ENCODE measurements at regions not wholly inside any gene's neighbourhood (a gene's known extent, or its start where the extent isn't known, plus 50 kb on each side); places are given as distances from the start of the nearest gene placed in this dataset.
"Not testable (repeated sequence)": the region's sequence is repeated elsewhere in the genome, so short reads cannot be mapped to it uniquely, and the experiment has no call there.

- Histone ChIP-seq H3K27ac (ENCODE audit: low read depth, low read length, poor library complexity, severe bottlenecking) (no peak overlapping the region), H3K36me3 (ENCODE audit: insufficient read depth, low read length) (no peaks in the 10 kb centered on the region), H3K9me2 (ENCODE audit: low read depth, low read length) (no peaks in the 10 kb centered on the region), H3K79me2 (ENCODE audit: insufficient read depth, low read length) (no peaks in the 10 kb centered on the region), H3K9ac (ENCODE audit: low read length) (no peak overlapping the region), H3F3A (ENCODE audit: insufficient read depth, low read length) (no peaks in the 10 kb centered on the region), H3K27me3 (ENCODE audit: insufficient read depth, low read length) (no peaks in the 10 kb centered on the region), H3K9me3 (ENCODE audit: low read length) (no peaks in the 10 kb centered on the region), H2AFZ (ENCODE audit: low read length) (no peak overlapping the region), H4K20me1 (ENCODE audit: insufficient read depth, low read length) (no peaks in the 10 kb centered on the region), H3K4me1 (ENCODE audit: insufficient read depth, low read length, severe bottlenecking) (no peaks in the 10 kb centered on the region), H3K4me2 (ENCODE audit: low read length) (no peak overlapping the region), H3K4me3 (ENCODE audit: low read depth, low read length, poor library complexity, severe bottlenecking) (no peak overlapping the region)
- TF ChIP-seq CTCF (IDR thresholded peaks at IDR 0.05; ENCODE audit: low read length) (no peak), EZH2 (IDR thresholded peaks at IDR 0.05; ENCODE audit: borderline replicate concordance, low read length) (no peak)
These were observed 158.0 kb downstream of the TENT5A start for GRCh38 chr6:81594501-81594900.

- no peaks in the 10 kb centered on the region for H3F3A ChIP-seq (ENCODE audit: insufficient read depth, low read length)
- H3K36me3 ChIP-seq (ENCODE audit: insufficient read depth, low read length), result no peaks in the 10 kb centered on the region
- no peaks in the 10 kb centered on the region for H3K4me1 ChIP-seq (ENCODE audit: insufficient read depth, low read length, severe bottlenecking)
- no peaks in the 10 kb centered on the region for H3K9me2 ChIP-seq (ENCODE audit: low read depth, low read length)
- no peak overlapping the region for H3K4me3 ChIP-seq (ENCODE audit: low read depth, low read length, poor library complexity, severe bottlenecking)
- H4K20me1 ChIP-seq (ENCODE audit: insufficient read depth, low read length), result no peaks in the 10 kb centered on the region
- H3K27me3 ChIP-seq (ENCODE audit: insufficient read depth, low read length), result no peaks in the 10 kb centered on the region
- no peak overlapping the region for H2AFZ ChIP-seq (ENCODE audit: low read length)
- no peak overlapping the region for H3K27ac ChIP-seq (ENCODE audit: low read depth, low read length, poor library complexity, severe bottlenecking)
- no peak overlapping the region for H3K4me2 ChIP-seq (ENCODE audit: low read length)
- H3K9ac ChIP-seq (ENCODE audit: low read length), result no peak overlapping the region
- no peaks in the 10 kb centered on the region for H3K9me3 ChIP-seq (ENCODE audit: low read length)
- TF ChIP-seq EZH2 (IDR thresholded peaks at IDR 0.05; ENCODE audit: borderline replicate concordance, low read length), result no peak
- no peak for TF ChIP-seq CTCF (IDR thresholded peaks at IDR 0.05; ENCODE audit: low read length)
- H3K79me2 ChIP-seq (ENCODE audit: insufficient read depth, low read length), result no peaks in the 10 kb centered on the region
These were observed 162.2 kb downstream of the TENT5A start for GRCh38 chr6:81590314-81590691.

GRCh38 chr6:81589465-81590313 is 162.8 kb downstream of the TENT5A start:
- Histone ChIP-seq H3K4me2 (ENCODE audit: low read length) (no peak overlapping the region), H3K27ac (ENCODE audit: low read depth, low read length, poor library complexity, severe bottlenecking) (no peak overlapping the region), H3F3A (ENCODE audit: insufficient read depth, low read length) (no peaks in the 10 kb centered on the region), H3K4me1 (ENCODE audit: insufficient read depth, low read length, severe bottlenecking) (no peaks in the 10 kb centered on the region), H3K27me3 (ENCODE audit: insufficient read depth, low read length) (no peaks in the 10 kb centered on the region), H3K9me3 (ENCODE audit: low read length) (no peaks in the 10 kb centered on the region), H3K9me2 (ENCODE audit: low read depth, low read length) (no peaks in the 10 kb centered on the region), H2AFZ (ENCODE audit: low read length) (no peak overlapping the region), H3K9ac (ENCODE audit: low read length) (no peak overlapping the region), H3K4me3 (ENCODE audit: low read depth, low read length, poor library complexity, severe bottlenecking) (no peak overlapping the region), H4K20me1 (ENCODE audit: insufficient read depth, low read length) (no peaks in the 10 kb centered on the region), H3K36me3 (ENCODE audit: insufficient read depth, low read length) (no peaks in the 10 kb centered on the region), H3K79me2 (ENCODE audit: insufficient read depth, low read length) (no peaks in the 10 kb centered on the region)
- TF ChIP-seq CTCF (IDR thresholded peaks at IDR 0.05; ENCODE audit: low read length) (no peak), EZH2 (IDR thresholded peaks at IDR 0.05; ENCODE audit: borderline replicate concordance, low read length) (no peak)

- H3K4me1 ChIP-seq (ENCODE audit: insufficient read depth, low read length, severe bottlenecking); H3K9ac ChIP-seq (ENCODE audit: low read length); H3K79me2 ChIP-seq (ENCODE audit: insufficient read depth, low read length); H3K4me2 ChIP-seq (ENCODE audit: low read length); H2AFZ ChIP-seq (ENCODE audit: low read length); H3K27ac ChIP-seq (ENCODE audit: low read depth, low read length, poor library complexity, severe bottlenecking); H3F3A ChIP-seq (ENCODE audit: insufficient read depth, low read length); H3K4me3 ChIP-seq (ENCODE audit: low read depth, low read length, poor library complexity, severe bottlenecking); H3K27me3 ChIP-seq (ENCODE audit: insufficient read depth, low read length); H4K20me1 ChIP-seq (ENCODE audit: insufficient read depth, low read length); H3K9me3 ChIP-seq (ENCODE audit: low read length); H3K36me3 ChIP-seq (ENCODE audit: insufficient read depth, low read length); H3K9me2 ChIP-seq (ENCODE audit: low read depth, low read length): not testable (repeated sequence)
These were observed 166.8 kb downstream of the TENT5A start for GRCh38 chr6:81585686-81586085.

GRCh38 chr6:81584156-81584555 is 168.3 kb downstream of the TENT5A start:
- not testable (repeated sequence) for H3K9me2 ChIP-seq (ENCODE audit: low read depth, low read length); H3K4me2 ChIP-seq (ENCODE audit: low read length); H3K4me1 ChIP-seq (ENCODE audit: insufficient read depth, low read length, severe bottlenecking); H2AFZ ChIP-seq (ENCODE audit: low read length); H4K20me1 ChIP-seq (ENCODE audit: insufficient read depth, low read length); H3F3A ChIP-seq (ENCODE audit: insufficient read depth, low read length); H3K27ac ChIP-seq (ENCODE audit: low read depth, low read length, poor library complexity, severe bottlenecking); H3K36me3 ChIP-seq (ENCODE audit: insufficient read depth, low read length); H3K4me3 ChIP-seq (ENCODE audit: low read depth, low read length, poor library complexity, severe bottlenecking); H3K79me2 ChIP-seq (ENCODE audit: insufficient read depth, low read length); H3K27me3 ChIP-seq (ENCODE audit: insufficient read depth, low read length); H3K9ac ChIP-seq (ENCODE audit: low read length); H3K9me3 ChIP-seq (ENCODE audit: low read length)

All from OCI-LY1 (cell line).